Stimulated activated CD4-positive, alpha-beta T cell treated with anti-CD3 and anti-CD28 coated beads, Interleukin-2, amount 100 ng/mL, for 24 hours (primary cell): ENCODE measurements at regions not wholly inside any gene's neighbourhood (a gene's known extent, or its start where the extent isn't known, plus 50 kb on each side); places are given as distances from the start of the nearest gene placed in this dataset.
A peak's percentile ranks its signal among the peaks of the same experiment; 100 is the strongest.
"Not testable (repeated sequence)": the region's sequence is repeated elsewhere in the genome, so short reads cannot be mapped to it uniquely, and the experiment has no call there.

Experiments used
- DNase-seq, 2 donors: peaks; one replicate each; pipeline ENCODE4 v3.0.0-alpha.2; 2020

DNA sequence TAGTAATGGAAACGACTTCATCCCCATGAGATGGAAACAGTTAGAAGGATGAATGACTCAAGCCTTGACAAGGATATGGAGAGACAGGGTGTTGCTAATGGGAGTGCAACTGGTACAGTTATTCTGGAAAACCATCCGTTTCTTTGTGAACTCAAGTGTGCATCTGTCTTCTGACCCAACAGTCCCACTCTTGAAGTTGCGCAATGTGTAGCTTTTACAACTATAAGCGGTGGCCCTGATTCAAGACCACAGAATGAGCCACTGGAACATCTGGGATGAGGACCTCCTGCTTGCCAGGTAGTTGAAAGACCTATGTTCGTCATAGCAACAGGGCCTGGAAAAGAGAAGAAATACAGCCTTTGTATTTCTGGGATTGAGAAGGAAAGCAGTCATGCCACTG, 115.8 kb upstream of the GMDS start:
- DNase-seq, result no peak

- DNase-seq, result no peak
These were observed 115.3 kb upstream of the GMDS start for GRCh38 chr6:2360716-2361115.

GRCh38 chr6:2360126-2360525, 114.7 kb upstream of the GMDS start:
- DNase-seq, result no peak

GRCh38 chr6:2355150-2355549, 109.7 kb upstream of the GMDS start:
- no peak for DNase-seq

DNA sequence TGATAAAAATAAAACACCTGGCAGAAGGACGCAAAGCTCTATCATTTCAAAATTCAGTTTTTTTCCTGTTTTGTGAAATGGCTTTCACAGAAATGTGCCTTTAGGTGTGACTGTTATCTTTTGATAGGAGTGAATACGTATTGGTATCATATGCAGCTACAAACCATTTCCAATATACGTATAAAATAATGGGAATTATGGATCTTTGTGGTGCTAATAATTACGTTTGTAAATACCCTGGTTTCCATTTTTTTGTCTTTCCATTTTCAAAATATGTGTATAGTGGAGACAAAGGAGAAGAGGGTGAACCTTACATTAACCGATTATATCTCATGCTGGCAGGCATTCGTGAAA, 108.7 kb upstream of the GMDS start:
- DNase-seq, result no peak

DNA sequence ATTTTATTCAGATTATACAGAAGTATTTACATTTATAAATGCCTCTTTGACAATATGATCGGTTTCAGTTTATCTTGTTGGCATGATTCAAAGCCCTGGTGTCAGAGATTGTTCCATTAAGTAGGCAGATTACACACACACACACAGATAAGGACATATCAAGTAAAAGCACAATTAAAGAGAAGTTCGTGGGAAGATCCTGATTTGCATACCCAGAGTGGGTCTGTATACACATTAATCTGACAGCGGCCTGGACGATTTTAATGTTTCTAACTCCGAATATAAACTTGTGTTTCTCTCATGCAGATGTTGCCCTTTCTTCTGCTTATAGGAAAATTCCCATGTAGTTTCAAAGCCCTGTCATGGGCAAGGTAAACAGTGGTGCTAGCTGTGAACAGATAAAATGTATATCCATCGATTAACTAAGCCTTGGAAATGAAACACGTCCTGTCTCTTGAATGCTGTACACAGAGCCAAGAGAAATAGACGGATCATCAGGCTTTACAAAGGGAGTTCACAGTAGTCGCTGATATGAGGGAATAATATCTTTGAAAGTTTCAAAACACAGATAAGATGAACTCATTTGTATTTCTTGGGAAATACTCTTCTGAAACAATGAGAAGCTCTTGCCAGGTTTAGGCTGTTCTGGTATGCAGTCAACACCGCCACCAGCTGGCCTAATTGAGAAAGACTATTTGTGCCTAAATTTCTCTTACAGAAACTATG, 108.2 kb upstream of the GMDS start:
- DNase-seq, result peak; percentile 65 to 67

DNA sequence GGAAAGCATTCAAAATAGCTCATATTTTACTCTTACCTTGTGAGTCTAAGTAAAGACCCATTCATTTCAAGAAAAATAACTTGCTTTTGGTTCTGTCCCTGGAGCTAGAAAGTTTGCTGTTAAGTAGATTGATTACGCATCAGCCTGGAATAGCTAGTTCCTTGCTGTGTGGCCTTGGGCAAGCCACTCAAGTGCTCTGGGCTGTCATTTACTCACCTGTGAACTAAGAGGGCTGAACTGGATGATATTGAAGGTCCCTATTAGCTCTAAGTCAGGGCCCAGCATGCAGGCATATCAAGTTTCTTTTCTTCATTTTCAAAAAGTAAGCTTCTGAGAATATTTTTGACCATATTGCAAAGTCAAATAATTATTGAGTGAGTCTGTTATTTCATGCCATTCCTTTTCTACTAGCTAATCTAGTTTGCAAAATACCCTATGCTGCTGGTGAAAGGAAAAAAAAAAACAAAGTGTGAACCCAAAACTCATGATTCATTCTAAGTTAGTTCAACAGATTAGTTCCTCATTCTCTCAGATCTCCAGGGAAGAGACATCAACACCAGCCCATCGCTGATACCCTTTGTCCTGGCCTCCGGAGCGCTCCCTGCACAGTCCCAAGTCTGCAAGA, 106.5 kb upstream of the GMDS start:
- no peak for DNase-seq

GRCh38 chr6:2351090-2351489, 105.7 kb upstream of the GMDS start:
- DNase-seq, result no peak

DNA sequence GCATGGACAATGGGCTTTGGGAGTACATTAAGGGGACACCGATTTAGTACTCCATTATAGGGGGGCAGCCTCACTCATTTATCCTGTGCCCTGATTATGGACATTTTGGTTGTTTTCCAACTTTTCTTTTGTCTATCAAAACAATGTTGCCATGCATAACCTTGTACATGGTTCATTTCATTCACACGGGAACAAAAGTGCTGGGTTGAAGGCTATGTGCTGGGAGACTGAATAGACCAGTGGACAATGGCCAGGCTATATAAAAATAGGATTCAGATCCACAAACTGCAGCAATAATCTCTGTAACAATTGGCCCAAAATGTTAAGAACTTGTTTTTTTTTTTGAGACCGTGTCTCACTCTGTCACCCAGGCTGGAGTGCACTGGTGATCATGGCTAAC, 100.7 kb upstream of the GMDS start:
- no peak for DNase-seq

GRCh38 chr6:2344319-2344905, 99.0 kb upstream of the GMDS start:
- no peak for DNase-seq

- no peak for DNase-seq
These were observed 82.2 kb upstream of the GMDS start for GRCh38 chr6:2327591-2327990.

DNA sequence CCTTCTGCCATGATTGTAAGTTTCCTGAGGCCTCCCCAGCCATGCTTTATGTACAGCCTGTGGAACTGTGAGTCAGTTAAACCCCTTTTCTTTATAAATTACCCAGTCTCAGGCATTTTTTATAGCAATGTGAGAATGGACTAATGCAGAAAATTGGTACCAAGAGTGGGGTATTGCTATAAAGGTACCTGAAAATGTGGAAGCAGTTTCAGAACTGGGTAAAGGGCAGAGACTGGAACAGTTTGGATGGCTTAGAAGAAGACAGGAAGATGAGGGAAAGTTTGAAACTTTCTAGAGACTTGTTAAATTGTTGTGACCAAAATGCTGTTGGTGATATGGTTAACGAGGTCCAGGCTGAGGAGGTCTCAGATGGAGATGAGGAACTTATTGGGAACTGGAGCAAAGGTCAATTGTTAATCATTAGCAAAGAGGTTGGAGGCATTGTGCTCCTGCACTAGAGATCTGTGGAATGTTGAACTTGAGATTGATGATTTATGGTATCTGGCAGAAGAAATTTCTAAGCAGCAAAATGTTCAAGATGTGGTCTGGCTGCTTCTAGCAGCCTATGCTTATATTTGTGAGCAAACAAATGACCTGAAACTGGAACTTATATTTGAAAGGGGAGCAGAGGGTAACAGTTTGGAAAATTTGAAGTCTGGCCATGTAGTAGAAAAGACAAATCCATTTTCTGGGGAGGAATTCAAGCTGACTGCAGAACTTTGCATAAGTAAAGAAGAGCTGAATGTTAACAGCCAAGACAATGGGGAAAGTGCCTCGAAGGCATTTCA, 79.0 kb upstream of the GMDS start:
- DNase-seq, result no peak

DNA sequence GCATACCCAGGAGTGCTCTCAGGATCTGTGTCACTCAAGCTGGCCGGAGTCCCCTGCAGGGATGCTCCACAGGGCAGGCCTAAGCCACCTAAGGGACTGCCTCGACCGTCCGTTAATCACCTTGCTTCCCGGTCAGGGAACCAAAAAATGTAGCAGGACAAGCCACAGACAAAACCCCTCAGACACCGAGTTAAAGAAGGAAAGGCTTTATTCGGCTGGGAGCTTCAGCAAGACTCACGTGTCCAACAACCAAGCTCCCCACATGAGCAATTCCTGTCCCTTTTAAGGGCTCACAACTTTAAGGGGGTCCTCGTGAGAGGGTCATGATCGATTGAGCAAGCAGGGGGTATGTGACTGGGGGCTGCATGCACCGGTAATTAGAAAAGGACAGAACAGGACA, 72.1 kb upstream of the GMDS start:
- not testable (repeated sequence) for DNase-seq

DNA sequence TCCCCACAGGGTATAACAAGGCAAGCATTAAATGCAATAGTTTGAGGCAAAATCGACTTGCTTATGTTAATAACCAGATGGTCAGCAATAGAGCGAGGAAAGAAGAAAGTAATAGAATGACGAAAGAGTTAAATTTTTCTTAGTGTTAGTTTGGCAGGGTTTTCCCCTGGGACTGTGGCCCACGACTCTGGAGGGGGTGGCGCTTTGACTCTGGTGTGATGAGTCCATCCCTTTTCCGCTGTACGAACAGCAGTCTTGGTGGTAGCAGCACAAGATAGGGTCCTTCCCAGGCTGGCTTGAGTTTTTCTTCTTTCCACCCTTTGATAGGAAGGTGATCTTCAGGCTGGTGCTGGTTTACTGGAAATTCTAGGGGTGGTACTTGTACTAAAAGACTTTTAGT, 69.2 kb upstream of the GMDS start:
- no peak for DNase-seq

DNA sequence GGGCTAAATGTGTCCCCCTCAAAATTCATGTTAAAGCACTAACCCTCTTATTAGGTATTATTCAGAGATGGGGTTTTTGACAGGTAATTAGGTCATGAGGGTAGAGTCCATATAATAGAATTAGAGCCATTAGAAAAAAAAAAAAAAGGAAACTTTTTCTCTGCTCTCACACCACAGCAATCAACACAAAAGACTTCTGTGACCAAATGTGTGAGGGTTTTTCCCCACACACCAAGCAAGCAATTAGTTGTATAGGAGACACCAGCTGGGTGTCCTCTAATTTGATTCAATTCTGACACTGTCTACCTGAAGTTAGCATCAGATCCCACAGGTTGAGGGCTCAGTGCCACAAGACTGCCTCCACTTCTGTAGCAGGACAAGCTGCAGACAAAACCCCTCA, 64.6 kb upstream of the GMDS start:
- no peak for DNase-seq

DNA sequence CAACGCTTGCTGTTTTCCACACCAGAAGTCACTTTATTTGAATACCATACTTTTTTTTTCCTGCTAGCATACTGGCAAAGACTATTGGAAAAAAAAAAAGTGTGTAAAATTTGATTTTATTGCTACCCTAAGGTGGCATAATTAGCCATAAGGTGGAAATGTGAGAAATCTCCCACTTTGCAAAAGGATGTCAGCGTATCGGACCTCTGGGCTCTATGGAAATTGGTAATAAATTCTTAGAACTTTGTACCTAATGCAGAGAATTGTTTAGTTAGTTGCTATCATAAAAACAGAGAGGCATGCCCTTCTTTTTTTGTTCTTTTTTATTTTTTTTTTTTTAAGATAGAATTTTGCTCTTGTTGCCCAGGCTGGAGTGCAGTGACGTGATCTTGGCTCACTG, 63.7 kb upstream of the GMDS start:
- DNase-seq, result no peak

DNA sequence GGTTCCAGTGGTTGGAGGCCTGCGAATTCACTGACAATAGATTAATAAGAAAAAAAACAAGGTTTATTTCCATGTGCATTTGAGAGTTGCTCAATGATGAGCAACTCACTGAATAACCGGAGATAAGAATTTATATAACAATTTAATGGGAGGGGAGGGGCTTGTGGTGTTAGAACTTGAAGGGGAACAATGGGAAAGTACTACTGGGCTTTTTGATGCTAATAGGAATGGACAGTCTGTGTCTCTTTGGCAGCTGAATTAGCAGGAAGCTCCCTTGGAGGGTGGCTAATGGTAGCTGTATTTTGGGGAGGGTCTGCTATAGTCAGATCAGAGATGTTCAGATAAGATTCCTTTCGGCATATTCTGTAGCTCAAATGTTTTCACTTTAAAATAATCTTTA, 62.4 kb upstream of the GMDS start:
- DNase-seq, result no peak

GRCh38 chr6:2305951-2306350, 60.5 kb upstream of the GMDS start:
- no peak for DNase-seq

DNA sequence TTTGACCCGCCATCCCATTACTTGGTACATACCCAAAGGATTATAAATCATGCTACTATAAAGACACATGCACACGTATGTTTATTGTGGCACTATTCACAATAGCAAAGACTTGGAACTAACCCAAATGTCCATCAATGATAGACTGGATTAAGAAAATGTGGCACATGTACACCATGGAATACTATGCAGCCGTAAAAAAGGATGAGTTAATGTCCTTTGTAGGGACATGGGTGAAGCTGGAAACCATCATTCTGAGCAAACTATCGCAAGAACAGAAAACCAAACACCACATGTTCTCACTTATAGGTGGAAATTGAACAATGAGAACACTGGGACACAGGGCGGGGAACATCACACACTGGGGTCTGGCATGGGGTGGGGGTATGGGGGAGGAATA, 57.1 kb upstream of the GMDS start:
- not testable (repeated sequence) for DNase-seq

DNA sequence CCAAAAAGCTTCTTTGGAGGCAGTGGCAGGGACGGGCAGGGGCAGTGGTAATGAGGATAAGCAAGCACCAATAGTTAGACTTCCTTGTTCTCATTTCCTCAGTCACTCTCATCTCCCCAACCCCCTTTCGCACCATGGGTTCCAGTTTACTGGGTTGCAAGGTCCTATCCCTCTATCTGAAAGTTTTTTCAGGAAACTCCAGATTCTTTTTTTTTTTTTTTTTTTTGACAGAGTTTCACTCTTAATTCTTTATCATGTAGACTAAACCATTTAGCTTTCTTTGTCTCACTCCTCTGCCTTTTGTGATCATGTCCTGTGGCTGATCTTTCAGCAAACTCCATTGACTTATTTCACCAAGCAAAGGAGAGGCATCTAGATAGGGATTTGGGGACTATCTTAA, 51.4 kb upstream of the GMDS start:
- DNase-seq, result no peak
